ENCODE measurements at regions not wholly inside any gene's neighbourhood (a gene's known extent, or its start where the extent isn't known, plus 50 kb on each side); places are given as distances from the start of the nearest gene placed in this dataset.
"Not testable (repeated sequence)": the region's sequence is repeated elsewhere in the genome, so short reads cannot be mapped to it uniquely, and the experiment has no call there.

GRCh38 chr6:134634966-134635365 lies 314.9 kb downstream of the ALDH8A1 start:
- DNase-seq (ENCODE audit: low read depth): no peak

- no peak for DNase-seq (ENCODE audit: low read depth)
These were observed 315.4 kb downstream of the ALDH8A1 start for GRCh38 chr6:134634466-134634865.

- DNase-seq (ENCODE audit: low read depth): not testable (repeated sequence)
These were observed 315.3 kb upstream of the SGK1 start for GRCh38 chr6:134632982-134633940.

GRCh38 chr6:134632024-134632423 lies 314.1 kb upstream of the SGK1 start:
- DNase-seq (ENCODE audit: low read depth): no peak

DNA sequence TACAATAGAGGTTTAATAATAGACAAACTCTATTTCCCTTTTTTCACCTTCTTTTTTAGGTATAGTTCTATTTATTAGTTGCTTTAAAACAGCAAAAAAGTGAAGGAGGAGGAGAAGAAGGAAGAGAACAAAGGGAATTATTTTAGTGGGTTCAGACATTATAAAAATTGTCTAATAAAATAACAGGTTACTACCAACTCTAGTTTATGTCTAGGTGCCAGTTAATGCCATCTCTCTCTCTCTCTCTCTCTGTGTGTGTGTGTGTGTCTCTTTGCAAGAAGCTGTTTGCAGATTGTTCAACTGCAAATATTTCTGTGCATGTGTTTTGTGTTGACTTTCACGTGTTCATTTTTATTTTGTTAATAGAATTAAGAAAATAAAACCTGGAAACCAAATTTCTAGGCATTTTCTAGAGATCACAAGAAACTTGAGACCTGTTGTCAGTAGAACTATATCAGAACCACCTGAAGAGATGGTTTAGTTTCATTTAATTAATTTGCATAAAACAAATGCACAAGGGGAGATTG lies 313.5 kb upstream of the SGK1 start:
- DNase-seq (ENCODE audit: low read depth): no peak

DNA sequence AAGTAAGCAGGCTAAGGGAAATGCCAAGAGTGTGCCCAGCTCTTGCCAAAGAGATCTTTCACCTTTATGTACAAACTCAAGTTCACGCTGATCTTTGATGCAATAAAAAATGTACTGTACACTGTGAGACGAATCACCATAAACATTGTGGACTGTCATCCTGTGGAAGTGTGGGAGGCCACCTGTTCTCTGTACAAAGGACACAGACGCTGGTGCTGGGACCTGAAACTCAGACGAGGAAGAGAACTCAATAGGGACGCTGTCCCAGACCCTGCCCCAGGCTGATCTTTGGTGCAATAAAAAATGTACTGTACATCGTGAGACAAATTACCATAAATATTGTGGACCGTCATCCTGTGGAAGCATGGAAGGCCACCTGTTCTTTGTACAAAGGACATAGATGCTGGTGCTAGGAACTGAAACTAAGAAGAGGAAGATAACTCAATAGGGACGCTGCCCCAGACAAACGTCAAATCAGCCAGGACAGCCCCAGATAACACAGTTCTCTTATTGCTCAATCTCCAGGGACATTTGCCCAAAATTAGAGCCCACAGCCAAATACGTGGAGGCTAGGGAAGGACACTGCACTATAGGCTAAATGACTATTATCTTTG lies 312.7 kb upstream of the SGK1 start:
- no peak for DNase-seq (ENCODE audit: low read depth)

DNA sequence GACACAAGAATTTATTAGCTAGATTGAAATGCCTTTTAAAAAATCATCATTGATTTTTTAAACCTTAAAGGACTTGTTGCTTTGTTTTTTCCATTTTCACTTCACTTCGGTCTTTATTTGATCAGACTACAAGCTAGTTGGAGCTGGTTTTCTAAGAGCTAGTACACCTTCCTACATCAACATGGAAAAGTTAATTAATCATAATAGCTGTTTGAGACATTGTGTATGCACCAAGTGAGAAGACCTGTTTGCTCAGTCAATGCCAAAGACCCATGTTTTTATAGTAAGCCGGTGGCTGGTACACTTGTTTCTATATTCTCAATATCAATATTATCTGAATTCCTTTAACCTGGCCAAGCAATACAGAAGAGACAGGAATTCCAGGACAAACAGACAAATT lies 310.2 kb upstream of the SGK1 start:
- no peak for DNase-seq (ENCODE audit: low read depth)

DNA sequence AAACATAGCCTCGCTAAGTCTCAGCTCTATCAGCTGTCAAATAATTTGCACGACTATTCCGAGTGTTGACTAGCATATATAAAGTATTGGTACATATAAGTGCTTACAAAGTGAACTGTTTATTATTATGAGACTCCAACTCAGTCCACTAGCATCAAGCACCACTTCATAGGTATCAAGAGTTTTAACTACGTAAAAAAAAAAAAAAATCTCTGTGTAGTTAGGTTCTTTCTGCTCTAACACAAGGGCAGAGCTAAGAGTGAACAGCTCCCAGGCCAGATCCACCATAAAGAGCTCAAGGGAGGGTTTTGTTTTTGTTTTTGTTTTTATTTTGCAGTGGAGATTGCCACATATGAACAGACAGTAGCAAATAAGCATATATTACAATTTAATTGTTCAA lies 309.8 kb upstream of the SGK1 start:
- no peak for DNase-seq (ENCODE audit: low read depth)

DNA sequence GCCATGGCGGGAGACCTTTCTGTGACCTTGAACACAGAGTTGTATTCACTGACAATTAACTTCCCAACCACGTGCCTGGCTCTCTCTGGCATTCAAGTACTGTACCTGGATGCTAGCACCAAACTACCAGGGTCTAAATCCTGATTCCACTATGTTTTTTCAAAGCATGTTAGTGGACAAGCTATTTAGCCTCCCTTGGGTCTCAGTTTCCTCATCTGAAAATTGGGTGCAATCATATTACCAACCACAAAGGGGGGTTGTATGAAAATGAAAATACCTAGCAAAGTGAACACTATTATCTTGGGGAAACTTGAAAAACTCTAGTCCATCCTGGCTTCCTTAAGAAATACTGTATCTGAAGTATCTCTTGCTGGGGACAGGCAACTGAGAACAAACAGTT lies 308.7 kb upstream of the SGK1 start:
- no peak for DNase-seq (ENCODE audit: low read depth)

DNA sequence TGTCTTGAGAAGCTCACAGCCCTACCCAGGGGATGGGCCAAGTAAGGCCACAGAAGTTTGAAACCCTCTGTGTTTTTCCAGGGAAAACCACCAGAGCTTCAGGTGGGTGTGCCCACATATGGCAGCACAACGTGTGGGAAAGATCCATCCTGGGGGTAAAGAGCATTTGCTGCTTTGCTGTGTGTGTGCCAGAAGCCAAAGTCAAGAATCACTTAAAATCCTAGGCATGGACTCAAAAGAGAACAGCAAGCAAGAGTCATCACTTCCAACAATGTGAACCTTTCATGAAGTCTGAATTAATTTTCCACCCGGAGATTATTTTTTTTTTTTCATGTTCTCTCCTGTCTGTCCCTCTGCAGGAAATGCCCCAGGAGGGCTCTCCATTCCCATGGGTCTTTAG lies 308.2 kb upstream of the SGK1 start:
- DNase-seq (ENCODE audit: low read depth): no peak

- DNase-seq (ENCODE audit: low read depth): no peak
These were observed 306.9 kb upstream of the SGK1 start for GRCh38 chr6:134624781-134625180.

DNA sequence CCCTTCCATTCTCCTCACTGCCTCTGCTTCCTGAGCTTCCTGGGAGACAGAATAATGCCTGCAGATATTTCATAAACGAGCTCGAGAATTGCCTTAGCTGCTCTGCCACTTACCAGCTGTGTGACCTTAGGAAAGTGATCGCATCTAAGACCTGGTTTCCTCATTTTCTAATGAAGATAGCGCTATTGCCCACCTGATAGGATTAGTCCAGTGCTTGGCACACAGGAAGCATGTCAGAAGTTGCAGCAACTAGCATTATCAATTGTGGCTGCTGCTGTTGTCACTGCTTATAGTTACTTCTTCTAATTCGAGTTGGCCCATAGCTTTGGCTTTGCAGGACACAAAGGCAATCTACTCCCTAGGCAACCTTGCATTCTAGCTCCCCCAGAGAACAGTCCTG lies 305.5 kb upstream of the SGK1 start:
- no peak for DNase-seq (ENCODE audit: low read depth)

- no peak for DNase-seq (ENCODE audit: low read depth)
These were observed 304.7 kb upstream of the SGK1 start for GRCh38 chr6:134622382-134623173.

DNA sequence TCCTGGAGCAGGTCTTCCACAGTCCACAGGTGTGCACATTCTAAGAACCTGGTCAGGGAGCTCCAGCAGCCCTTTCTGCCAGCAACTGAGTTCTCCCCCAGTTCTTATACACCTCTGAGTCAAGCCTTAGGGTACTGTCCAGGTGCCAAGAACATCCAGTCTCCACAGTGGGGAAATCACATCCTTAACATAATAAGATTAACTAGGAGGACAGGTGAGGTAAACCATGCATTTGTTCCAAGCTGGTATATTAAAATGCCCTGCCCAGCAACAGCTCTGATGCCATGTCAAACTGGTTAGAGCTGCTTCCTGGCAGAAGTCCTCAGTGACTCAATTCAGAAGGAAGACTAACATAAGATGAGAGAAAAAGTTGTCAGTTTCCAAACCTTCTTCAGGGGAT lies 303.9 kb upstream of the SGK1 start:
- no peak for DNase-seq (ENCODE audit: low read depth)

DNA sequence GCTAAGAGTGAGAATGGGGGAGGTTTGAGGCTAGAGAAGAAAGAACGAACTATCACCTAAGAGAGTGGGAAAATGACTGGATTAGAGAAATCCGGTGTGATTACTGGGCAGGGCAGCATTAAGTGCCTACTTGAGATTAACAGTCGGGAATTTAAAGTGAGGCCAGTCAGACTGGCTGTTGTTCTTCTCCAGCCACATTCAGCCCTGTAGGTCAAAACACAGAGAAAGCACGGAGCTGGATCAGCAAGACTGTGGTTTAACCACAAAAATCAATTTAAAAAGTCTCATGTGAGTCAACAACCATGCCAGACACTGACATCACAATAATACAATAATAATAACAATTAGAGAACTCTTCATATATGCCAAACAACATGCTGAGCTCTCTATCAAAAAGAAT lies 301.9 kb upstream of the SGK1 start:
- no peak for DNase-seq (ENCODE audit: low read depth)

- DNase-seq (ENCODE audit: low read depth): no peak
These were observed 301.2 kb upstream of the SGK1 start for GRCh38 chr6:134619077-134619476.

DNA sequence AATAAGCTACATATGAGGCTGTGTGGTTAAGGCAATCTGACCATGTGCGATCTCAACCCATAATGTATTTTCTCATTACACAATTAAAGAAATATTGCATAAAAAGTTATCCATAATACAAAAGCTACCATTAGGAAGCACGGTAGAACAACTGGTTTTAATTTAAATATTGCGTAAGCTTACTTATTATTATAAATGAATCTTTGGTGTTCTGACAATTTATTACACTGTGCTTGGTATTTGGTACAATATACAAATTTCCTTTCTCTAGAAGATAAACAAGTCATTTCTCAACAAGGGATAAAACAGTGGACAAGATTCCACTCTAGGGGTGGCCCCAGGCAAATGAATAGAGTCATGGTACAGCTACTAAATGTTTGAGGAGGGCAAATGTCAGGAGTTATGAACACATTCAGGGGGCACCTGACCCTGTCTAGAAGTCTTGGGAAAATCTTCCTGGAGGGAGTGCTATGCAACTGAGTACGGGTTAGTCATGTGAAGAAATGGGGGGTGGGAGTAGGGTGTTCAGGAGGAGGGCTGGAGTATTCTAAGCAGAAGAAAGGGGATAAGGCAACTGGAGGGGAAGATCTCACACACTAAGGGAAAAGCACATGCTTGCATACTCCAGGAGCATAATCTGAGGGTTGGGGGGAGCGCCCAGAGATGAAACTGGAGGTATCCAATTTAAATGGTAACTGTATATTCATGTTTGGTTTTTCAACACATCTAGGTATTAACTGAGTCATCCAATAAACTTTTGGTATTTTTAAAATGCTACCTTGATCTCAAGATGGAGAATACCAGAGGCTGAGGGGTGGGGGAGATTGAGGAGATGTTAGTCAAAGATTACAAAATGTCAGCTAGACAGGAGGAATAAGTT lies 296.9 kb upstream of the SGK1 start:
- DNase-seq (ENCODE audit: low read depth): no peak

GRCh38 chr6:134612128-134612527 lies 294.2 kb upstream of the SGK1 start:
- DNase-seq (ENCODE audit: low read depth): not testable (repeated sequence)

DNA sequence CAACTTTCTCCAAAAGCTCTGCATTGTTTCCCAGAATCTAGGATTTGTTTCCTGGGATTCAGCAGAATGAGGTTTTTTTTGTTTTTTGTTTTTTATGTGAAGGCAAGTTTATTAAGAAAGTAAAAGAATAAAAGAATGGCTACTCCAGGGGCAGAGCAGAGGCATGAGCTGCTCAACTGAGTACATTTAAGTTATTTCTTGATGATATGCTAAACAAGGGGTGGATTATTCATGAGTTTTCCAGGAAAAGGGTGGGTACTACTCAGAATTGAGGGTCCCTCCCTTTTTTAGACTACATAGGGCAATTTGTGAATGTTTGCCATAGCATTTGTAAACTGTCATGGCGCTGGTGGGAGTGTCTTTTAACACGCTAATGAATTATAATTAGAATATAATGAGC lies 292.5 kb upstream of the SGK1 start:
- no peak for DNase-seq (ENCODE audit: low read depth)

DNA sequence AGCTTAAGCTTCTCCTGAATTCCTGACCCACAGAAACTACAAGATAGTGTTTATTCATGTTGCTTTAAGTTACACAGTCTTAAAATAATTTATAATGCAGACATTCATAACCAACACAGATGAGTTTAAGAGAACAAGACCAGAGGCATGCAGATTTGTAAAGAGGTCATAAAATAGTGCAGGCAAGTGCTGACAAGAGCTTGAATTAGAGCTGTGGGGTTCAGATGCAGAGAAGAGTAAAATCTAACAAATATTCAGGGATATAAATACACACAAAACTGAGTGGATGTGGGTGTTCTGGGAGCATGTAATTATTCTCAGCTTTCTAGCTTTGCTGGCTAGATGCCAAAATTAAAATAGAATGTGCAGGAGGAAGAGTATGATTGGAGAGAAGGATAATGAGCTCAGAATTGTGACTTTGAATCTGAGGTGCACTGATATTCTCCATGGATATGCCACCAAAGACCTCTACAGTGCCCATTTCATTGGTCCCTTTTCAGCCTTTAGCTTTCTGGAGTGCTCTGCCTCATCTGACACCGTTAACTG lies 291.9 kb upstream of the SGK1 start:
- no peak for DNase-seq (ENCODE audit: low read depth)

- no peak for DNase-seq (ENCODE audit: low read depth)
These were observed 289.5 kb upstream of the SGK1 start for GRCh38 chr6:134607411-134607810.

Measured in stimulated activated CD8-positive, alpha-beta memory T cell treated with anti-CD3 and anti-CD28 coated beads, Interleukin-12 subunit alpha, Interleukin-12 subunit beta, amount 100 ng/mL, for 1 hour (primary cell).